GM10266 (cell line): ENCODE measurements at regions not wholly inside any gene's neighbourhood (a gene's known extent, or its start where the extent isn't known, plus 50 kb on each side); places are given as distances from the start of the nearest gene placed in this dataset.

Source experiments
- DNase-seq: peaks from one replicate; pipeline ENCODE4 v3.0.0; 2012; ENCODE audit errors: extremely low spot score
- CTCF ChIP-seq: IDR thresholded peaks from 2 replicates; pipeline ENCODE4 v1.5.1; 2012; ENCODE audit warnings: mild to moderate bottlenecking, low read depth; ENCODE audit not compliant: control insufficient read depth, insufficient read depth; ENCODE audit errors: missing control alignments

DNA sequence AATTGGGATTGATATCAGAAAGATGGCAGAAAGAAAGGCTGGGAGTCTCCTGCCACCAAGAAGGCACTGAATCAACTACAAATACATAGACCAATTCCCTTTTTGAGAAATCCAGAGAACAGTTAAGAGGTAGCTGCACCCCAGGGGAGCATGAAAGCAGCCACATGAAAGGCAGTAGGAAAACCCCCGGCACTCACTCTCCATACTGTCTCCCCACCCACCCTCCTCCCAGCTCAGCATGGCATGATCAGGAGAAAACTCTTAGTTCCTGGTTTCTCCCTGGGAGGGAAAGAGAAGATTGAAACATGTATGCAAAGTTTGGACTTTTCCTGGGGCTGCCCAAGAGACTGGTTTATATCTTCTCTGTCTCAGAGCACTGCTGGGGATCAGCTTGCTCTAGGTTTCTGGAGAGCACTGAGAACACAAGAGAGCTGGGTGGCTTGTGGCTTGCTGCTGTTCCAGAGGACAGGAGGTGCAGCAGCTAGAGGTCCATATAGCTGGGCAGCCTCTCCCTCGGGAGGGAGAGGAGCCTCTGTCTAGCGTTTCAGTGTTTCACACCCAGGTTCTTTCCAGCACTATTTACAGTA is 305.7 kb downstream of the PDGFC start:
- TF ChIP-seq CTCF, result no peak
- DNase-seq, result no peak

DNA sequence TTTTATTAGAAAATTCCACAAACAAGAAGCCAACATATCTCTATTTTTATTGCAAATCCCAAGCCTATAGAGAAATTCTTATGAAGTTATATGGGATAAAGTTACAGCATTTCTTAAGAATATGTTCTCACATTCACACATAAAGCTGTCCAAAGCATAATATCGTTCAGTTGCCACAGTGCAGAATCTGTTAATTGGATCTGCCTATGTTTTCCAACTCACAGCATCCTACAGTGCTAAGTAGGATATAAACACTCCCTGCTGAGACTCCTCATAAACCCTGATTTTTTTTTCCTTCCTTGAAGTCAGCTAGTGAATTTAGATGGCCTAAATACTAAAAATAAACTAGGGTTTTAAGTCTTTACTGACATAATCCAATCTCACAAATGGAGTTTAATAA is 307.9 kb downstream of the PDGFC start:
- no peak for TF ChIP-seq CTCF
- DNase-seq, result no peak

- DNase-seq, result no peak
- no peak for TF ChIP-seq CTCF
Measured at GRCh38 chr4:156662921-156663320, 308.7 kb downstream of the PDGFC start.

DNA sequence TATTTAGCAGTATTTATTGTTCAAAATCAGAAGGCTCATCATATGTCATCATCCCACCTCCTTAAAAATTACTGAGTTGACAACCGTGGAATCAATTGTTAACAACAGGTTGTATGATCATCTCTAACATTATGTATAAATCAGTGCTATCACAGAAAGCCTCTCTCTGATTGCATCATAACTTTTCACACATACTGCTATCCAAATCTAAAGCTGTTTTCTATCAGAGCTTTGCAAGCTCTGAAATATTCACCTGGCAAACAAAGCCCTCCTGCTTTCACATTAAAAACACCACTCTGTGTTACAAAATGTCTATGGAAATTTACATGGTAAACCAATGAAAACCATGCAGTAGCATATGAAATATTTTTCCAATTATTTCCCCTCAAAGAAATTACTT is 310.0 kb downstream of the PDGFC start:
- no peak for DNase-seq
- TF ChIP-seq CTCF, result no peak

DNA sequence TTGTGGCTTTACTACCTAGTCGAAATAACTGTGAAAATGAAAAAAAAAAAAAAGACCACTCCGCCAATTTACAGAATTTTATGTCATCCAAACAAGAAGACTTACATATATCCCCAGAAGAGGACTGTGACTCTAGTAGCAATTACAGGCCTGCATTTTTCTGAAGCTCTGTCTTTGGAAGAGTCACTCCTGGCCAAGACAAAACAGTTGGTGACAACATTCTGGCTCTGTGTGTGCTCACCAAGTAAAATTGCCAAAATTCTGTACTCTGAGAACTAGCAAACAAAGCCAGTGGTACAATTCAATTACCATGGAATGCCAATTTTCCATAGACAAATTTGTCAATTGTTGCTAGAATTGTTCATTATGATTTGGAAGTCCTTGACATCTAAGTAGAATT is 311.1 kb downstream of the PDGFC start:
- no peak for DNase-seq
- no peak for TF ChIP-seq CTCF

DNA sequence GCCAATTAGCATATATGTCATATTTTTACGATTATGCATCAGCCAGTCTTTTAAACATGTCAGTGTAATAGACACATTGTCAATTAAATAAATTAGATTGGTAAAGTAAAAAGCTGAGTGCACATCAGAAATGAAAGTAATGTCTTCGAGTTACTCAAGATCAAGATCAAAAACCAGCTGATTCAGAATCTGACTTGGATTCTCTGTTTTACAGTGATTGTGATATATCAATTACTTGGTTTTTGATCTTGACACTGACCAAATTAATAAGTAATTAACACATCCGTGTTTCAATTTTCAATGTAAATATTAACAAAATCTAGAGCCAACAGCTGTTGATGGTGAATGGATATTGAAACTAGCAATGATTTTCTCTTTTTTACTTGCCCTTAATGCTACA is 311.6 kb downstream of the PDGFC start:
- TF ChIP-seq CTCF, result no peak

DNA sequence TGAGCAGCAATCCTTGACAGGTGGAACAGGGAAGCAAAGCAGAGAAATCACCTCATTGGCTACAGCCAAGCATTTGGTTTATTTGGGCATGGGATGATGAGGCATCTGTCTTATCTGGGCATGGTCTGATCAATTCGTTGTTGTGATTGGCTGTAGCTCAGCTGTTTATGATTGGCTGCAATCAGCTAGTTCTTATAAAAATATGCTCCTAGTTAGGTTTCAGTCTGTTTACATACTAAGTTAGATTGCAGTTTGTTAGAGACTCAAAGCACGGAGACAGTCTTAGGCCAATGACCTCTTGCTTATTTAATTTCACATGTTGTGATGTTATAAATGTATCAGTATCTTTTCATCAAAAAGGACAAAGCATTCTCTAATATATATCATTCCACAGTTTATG is 312.0 kb downstream of the PDGFC start:
- no peak for DNase-seq
- TF ChIP-seq CTCF, result no peak

More for the DNA sequence above, 311.6 kb downstream of the PDGFC start:
- DNase-seq, result no peak
